Spleen (tissue), 11 donors: ENCODE measurements at regions not wholly inside any gene's neighbourhood (a gene's known extent, or its start where the extent isn't known, plus 50 kb on each side); places are given as distances from the start of the nearest gene placed in this dataset.
A peak's percentile ranks its signal among the peaks of the same experiment; 100 is the strongest.

ENCODE experiments used
- DNase-seq: peaks from one replicate; pipeline ENCODE4 v3.0.0-alpha.2; 2020
- H3K27ac ChIP-seq, 8 donors: fragments of 200-600 bp; sonication (generic) in 7 of 8; 1 replicate in 4 of 8; 2 replicates in 4 of 8; pipeline versions ENCODE4 v1.5.0 to v1.8.0; 2016 to 2021; ENCODE audit warnings: inconsistent platforms in 4 of 8, mild to moderate bottlenecking in 4 of 8, moderate library complexity in 1 of 8
- H3K27me3 ChIP-seq, 7 donors: fragments of 200-600 bp; sonication (generic) in 6 of 7; replicated peaks in 1 of 7; 1 replicate in 4 of 7; 2 replicates in 3 of 7; pipeline versions ENCODE4 v1.5.0 to v1.8.0; 2016 to 2021; ENCODE audit warnings: inconsistent platforms in 3 of 7, mild to moderate bottlenecking in 1 of 7
- H3K36me3 ChIP-seq, 6 donors: fragments of 200-600 bp; sonication (generic) in 5 of 6; 1 replicate in 4 of 6; 2 replicates in 2 of 6; pipeline versions ENCODE4 v1.5.0 to v1.8.0; 2016 to 2021; ENCODE audit warnings: inconsistent platforms in 2 of 6
- H3K4me1 ChIP-seq, 6 donors: fragments of 200-600 bp; sonication (generic) in 5 of 6; 1 replicate in 3 of 6; 2 replicates in 3 of 6; pipeline versions ENCODE4 v1.5.0 to v1.8.0; 2016 to 2021; ENCODE audit warnings: inconsistent platforms in 3 of 6
- H3K4me3 ChIP-seq, 8 donors: fragments of 200-600 bp; sonication (generic) in 7 of 8; 1 replicate in 4 of 8; 2 replicates in 4 of 8; pipeline versions ENCODE4 v1.5.0 to v1.8.0; 2016 to 2021; ENCODE audit warnings: inconsistent platforms in 4 of 8, mild to moderate bottlenecking in 4 of 8, moderate library complexity in 2 of 8
- H3K9me3 ChIP-seq, 8 donors: fragments of 200-600 bp; sonication (generic) in 7 of 8; 1 replicate in 4 of 8; 2 replicates in 4 of 8; pipeline versions ENCODE4 v1.5.0 to v1.8.0; 2016 to 2021; ENCODE audit warnings: inconsistent platforms in 4 of 8
- POLR2A ChIP-seq, 3 donors: fragments of 450-650 bp; IDR thresholded peaks; one replicate each; pipeline ENCODE4 v1.5.1; 2017; ENCODE audit warnings: antibody characterized with exemption in 3 of 3, mild to moderate bottlenecking in 1 of 3
- POLR2AphosphoS5 ChIP-seq, 3 donors: sonication (generic); formaldehyde crosslinking; IDR thresholded peaks; one replicate each; pipeline ENCODE4 v1.5.1; 2017; ENCODE audit warnings: antibody characterized with exemption in 3 of 3
- WGBS, 5 donors: extraction: QIAGEN DNeasy Blood & Tissue Kit in 3 of 5; methylation state at CpG; one replicate each; pipeline versions ENCODE4 v1.1.5 to v1.1.7; 2013 to 2018; 5-methylcytosine and 5-hydroxymethylcytosine counted together
- intact Hi-C: fragments of 100-400 bp; cut with DNase I; formaldehyde crosslinking; loops from one replicate; pipeline ENCODE4 v1.15.0; 2023; ENCODE audit warnings: low total_unique reads
- TF ChIP-seq, protein P1 (sequence below), 11 experiments: fragments of 200-600 bp in 7 of 11; fragments of 450-650 bp in 4 of 11; sonication (generic) in 4 of 11; IDR thresholded peaks in 8 of 11; conservative IDR thresholded peaks in 3 of 11; 1 replicate in 7 of 11; 2 replicates in 4 of 11; pipeline versions ENCODE4 v1.4.0 to v1.8.0; 2016 to 2021; ENCODE audit warnings: antibody characterized with exemption in 11 of 11, inconsistent platforms in 4 of 11, mild to moderate bottlenecking in 1 of 11
- donor health status: healthy with polysubstance abuse.
- donor health status: DM: no; HTN: no; CAD: no; lungs with moderate emphysema.
- donor health status: DM: no; HTN: no; CAD: no.
- donor health status: Bipolar disorder and iron deficiency.
- donor health status: healthy.
- donor health status: DM: no; HTN: no; CAD: no.
- donor health status: DM: yes; HTN: yes; CAD: no.

DNA sequence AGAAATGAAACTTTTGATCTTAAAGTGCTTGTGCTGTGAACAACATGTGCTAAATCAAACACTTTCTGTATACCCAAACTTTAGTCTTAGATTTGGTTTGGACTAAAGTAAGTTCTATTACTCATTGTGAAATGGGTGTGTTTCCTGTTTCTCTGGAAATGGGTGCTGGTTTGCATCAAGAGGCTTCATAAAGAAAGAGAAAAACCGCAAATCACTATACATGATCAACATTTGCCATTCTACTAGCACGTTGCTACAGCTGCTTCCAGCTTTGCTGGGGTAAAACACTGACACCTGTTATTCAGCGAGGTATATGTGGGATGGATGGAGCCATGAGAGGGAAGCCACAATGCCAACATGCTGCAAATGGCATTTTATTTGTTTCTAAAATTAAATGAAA, 547.0 kb upstream of the ACVR2A start:
- 63 to 78% (median 65%) methylated on average over 3 of the region's 3 CpGs for WGBS, 5 donors
- DNase-seq: no peak
- no peaks in the 10 kb centered on the region for H3K27me3 ChIP-seq
- H3K27ac ChIP-seq: peak overlapping the region in 4 of 8 donors; percentile 34 to 68 (median 46)
- H3K9me3 ChIP-seq: no peaks in the 10 kb centered on the region
- H3K4me1 ChIP-seq: no peaks in the 10 kb centered on the region
- H3K36me3 ChIP-seq: no peaks in the 10 kb centered on the region
- intact Hi-C loops: no loop called here
- H3K4me3 ChIP-seq: no peak overlapping the region
- no peak for TF ChIP-seq POLR2A (IDR thresholded peaks at IDR 0.05)
- TF ChIP-seq, protein P1, sequence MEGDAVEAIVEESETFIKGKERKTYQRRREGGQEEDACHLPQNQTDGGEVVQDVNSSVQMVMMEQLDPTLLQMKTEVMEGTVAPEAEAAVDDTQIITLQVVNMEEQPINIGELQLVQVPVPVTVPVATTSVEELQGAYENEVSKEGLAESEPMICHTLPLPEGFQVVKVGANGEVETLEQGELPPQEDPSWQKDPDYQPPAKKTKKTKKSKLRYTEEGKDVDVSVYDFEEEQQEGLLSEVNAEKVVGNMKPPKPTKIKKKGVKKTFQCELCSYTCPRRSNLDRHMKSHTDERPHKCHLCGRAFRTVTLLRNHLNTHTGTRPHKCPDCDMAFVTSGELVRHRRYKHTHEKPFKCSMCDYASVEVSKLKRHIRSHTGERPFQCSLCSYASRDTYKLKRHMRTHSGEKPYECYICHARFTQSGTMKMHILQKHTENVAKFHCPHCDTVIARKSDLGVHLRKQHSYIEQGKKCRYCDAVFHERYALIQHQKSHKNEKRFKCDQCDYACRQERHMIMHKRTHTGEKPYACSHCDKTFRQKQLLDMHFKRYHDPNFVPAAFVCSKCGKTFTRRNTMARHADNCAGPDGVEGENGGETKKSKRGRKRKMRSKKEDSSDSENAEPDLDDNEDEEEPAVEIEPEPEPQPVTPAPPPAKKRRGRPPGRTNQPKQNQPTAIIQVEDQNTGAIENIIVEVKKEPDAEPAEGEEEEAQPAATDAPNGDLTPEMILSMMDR (IDR thresholded peaks at IDR 0.05 in 8 of 11, conservative IDR thresholded peaks at IDR 0.05 in 3 of 11): no peak
- no peak for TF ChIP-seq POLR2AphosphoS5 (IDR thresholded peaks at IDR 0.05)

DNA sequence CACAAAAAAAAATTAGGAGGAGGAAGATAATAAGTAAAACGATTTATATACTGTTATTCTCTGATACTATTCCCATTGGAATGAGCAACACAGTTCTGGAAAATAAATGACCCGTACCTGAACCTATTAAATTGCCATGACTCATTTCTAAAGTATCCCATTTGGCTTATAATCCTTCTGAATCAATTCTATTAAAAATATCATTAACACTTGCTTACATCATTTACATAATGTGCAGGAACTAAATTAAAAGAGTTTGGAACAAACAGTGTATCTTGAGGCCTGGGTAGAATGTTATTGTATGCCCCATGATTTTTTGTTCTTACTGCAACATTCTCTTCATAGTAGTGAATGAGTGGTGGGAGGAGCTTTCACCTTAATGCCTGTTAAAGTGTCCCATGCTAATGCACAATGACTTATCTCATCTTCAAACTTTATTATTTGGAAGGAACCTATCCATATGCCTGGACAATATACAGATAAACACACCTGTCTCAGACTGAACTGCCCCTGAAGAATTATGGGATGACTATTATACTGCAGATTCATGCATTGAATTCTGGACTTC, 549.9 kb upstream of the ACVR2A start:
- TF ChIP-seq, protein P1 (IDR thresholded peaks at IDR 0.05 in 8 of 11, conservative IDR thresholded peaks at IDR 0.05 in 3 of 11): no peak
- TF ChIP-seq POLR2A (IDR thresholded peaks at IDR 0.05) (no peak), POLR2AphosphoS5 (IDR thresholded peaks at IDR 0.05) (no peak)
- Histone ChIP-seq H3K27ac (no peak overlapping the region), H3K27me3 (no peaks in the 10 kb centered on the region), H3K4me1 (no peaks in the 10 kb centered on the region), H3K4me3 (no peak overlapping the region), H3K36me3 (no peaks in the 10 kb centered on the region), H3K9me3 (no peaks in the 10 kb centered on the region)
- intact Hi-C loops: no loop called here
- WGBS, 5 donors: 69 to 82% (median 77%) methylated on average over 2 of the region's 2 CpGs
- no peak for DNase-seq

DNA sequence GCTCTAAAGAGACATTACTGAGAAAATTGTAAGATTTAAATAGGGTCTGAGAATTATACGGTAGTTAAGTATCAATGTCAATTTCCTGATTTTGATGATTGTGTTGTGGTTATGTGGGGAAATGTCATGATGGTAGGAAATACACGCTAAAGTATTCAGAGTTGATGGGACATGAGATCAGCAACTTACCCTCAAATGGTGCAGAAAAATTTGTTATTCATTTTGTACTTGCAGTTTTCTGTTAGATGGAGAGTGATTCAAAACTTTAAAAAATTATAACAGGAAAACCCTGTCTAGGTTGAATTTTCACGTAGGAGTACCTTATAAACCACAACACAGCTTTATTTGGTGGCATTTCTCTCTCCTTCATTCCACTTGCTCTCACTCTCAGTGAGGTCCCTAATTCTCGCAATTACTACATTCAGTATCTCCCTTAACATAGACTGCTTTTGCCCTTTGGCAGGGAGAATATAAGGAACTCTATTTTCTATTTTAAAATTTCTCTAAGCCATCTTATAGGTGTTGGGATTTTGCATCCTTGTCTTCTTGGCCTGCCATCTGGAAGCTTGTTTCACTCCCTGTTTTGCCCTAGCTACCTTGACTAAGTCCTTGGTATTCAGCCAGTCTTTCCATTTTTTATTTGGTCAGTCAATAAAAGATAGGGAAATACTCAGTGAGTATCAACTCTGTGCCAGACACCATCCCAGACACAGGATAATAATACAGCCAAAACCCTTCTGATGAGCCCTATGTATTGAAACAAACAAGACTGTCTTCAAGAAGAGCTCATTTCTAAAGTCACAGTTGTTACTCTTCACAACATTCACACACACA, 550.6 kb upstream of the ACVR2A start:
- intact Hi-C loops: no loop called here
- Histone ChIP-seq H3K9me3 (no peaks in the 10 kb centered on the region), H3K27me3 (no peaks in the 10 kb centered on the region), H3K27ac (no peak overlapping the region), H3K4me1 (no peaks in the 10 kb centered on the region), H3K36me3 (no peaks in the 10 kb centered on the region), H3K4me3 (no peak overlapping the region)
- WGBS, 5 donors: 60 to 76% (median 65%) methylated on average over 4 of the region's 4 CpGs
- no peak for TF ChIP-seq POLR2A (IDR thresholded peaks at IDR 0.05)
- TF ChIP-seq, protein P1 (IDR thresholded peaks at IDR 0.05 in 8 of 11, conservative IDR thresholded peaks at IDR 0.05 in 3 of 11): no peak
- TF ChIP-seq POLR2AphosphoS5 (IDR thresholded peaks at IDR 0.05): no peak
- DNase-seq: no peak

- H3K4me1 ChIP-seq: no peaks in the 10 kb centered on the region
- intact Hi-C loops: no loop called here
Measured at GRCh38 chr2:147288131-147288530, 556.7 kb upstream of the ACVR2A start.

More at GRCh38 chr2:147288131-147288530, 556.7 kb upstream of the ACVR2A start:
- H3K27me3 ChIP-seq: no peaks in the 10 kb centered on the region
- DNase-seq: no peak
- H3K27ac ChIP-seq: no peak overlapping the region
- H3K36me3 ChIP-seq: no peaks in the 10 kb centered on the region
- peaks cover 0 to 4% (median 0%) of the 10 kb centered on the region in 8 donors for H3K9me3 ChIP-seq
- TF ChIP-seq POLR2AphosphoS5 (IDR thresholded peaks at IDR 0.05) (no peak), POLR2A (IDR thresholded peaks at IDR 0.05) (no peak)
- TF ChIP-seq, protein P1 (IDR thresholded peaks at IDR 0.05 in 8 of 11, conservative IDR thresholded peaks at IDR 0.05 in 3 of 11): peak in 2 of 11 experiments; percentile 6 to 10
- no peak overlapping the region for H3K4me3 ChIP-seq
